ENCODE measurements at regions not wholly inside any gene's neighbourhood (a gene's known extent, or its start where the extent isn't known, plus 50 kb on each side); places are given as distances from the start of the nearest gene placed in this dataset.

- DNase-seq = no peak
Measured at GRCh38 chr11:134562196-134562595, 150.2 kb upstream of the B3GAT1 start.

GRCh38 chr11:134561331-134561720, 149.3 kb upstream of the B3GAT1 start:
- no peak for DNase-seq

GRCh38 chr11:134560566-134561330, 148.7 kb upstream of the B3GAT1 start:
- DNase-seq = no peak

GRCh38 chr11:134560066-134560465, 148.0 kb upstream of the B3GAT1 start:
- DNase-seq = no peak

GRCh38 chr11:134559602-134559962, 147.5 kb upstream of the B3GAT1 start:
- DNase-seq = no peak

GRCh38 chr11:134558916-134559601, 147.0 kb upstream of the B3GAT1 start:
- DNase-seq = no peak

GRCh38 chr11:134558258-134558835, 146.3 kb upstream of the B3GAT1 start:
- DNase-seq = no peak

- DNase-seq = no peak
Measured at GRCh38 chr11:134557571-134558257, 145.7 kb upstream of the B3GAT1 start.

GRCh38 chr11:134556186-134556585, 144.1 kb upstream of the B3GAT1 start:
- DNase-seq = no peak

GRCh38 chr11:134555510-134555909, 143.5 kb upstream of the B3GAT1 start:
- DNase-seq = no peak

- DNase-seq = no peak
Measured at GRCh38 chr11:134554861-134555260, 142.8 kb upstream of the B3GAT1 start.

- DNase-seq = no peak
Measured at GRCh38 chr11:134554106-134554505, 142.1 kb upstream of the B3GAT1 start.

GRCh38 chr11:134552749-134553148, 140.7 kb upstream of the B3GAT1 start:
- no peak for DNase-seq

GRCh38 chr11:134545521-134545920, 133.5 kb upstream of the B3GAT1 start:
- DNase-seq = no peak

- DNase-seq = no peak
Measured at GRCh38 chr11:134544095-134544815, 132.2 kb upstream of the B3GAT1 start.

- DNase-seq = no peak
Measured at GRCh38 chr11:134543645-134544044, 131.6 kb upstream of the B3GAT1 start.

- no peak for DNase-seq
Measured at GRCh38 chr11:134543241-134543640, 131.2 kb upstream of the B3GAT1 start.

GRCh38 chr11:134542401-134543165, 130.5 kb upstream of the B3GAT1 start:
- no peak for DNase-seq

- DNase-seq = no peak
Measured at GRCh38 chr11:134541951-134542350, 129.9 kb upstream of the B3GAT1 start.

GRCh38 chr11:134541355-134541754, 129.3 kb upstream of the B3GAT1 start:
- DNase-seq = no peak

GRCh38 chr11:134539285-134539684, 127.2 kb upstream of the B3GAT1 start:
- no peak for DNase-seq

GRCh38 chr11:134538742-134539141, 126.7 kb upstream of the B3GAT1 start:
- no peak for DNase-seq

Measured in NCI-H2171 (cell line).